Stomach (tissue), 8 donors: ENCODE measurements at regions not wholly inside any gene's neighbourhood (a gene's known extent, or its start where the extent isn't known, plus 50 kb on each side); places are given as distances from the start of the nearest gene placed in this dataset.

Experiments
- DNase-seq, 2 donors: peaks; one replicate each; pipeline versions ENCODE4 v3.0.0 to v3.0.0-alpha.2; 2013 to 2019
- H3K27ac ChIP-seq, 5 donors: fragments of 200-600 bp in 4 of 5; sonication (generic) in 4 of 5; one replicate each; pipeline ENCODE4 v1.5.1; 2013 to 2019; ENCODE audit warnings: mild to moderate bottlenecking in 1 of 5, moderate library complexity in 1 of 5
- H3K27me3 ChIP-seq, 3 donors: fragments of 200-600 bp; sonication (generic); one replicate each; pipeline ENCODE4 v1.5.1; 2017 to 2019; ENCODE audit warnings: mixed run types in 1 of 3
- H3K36me3 ChIP-seq, 4 donors: fragments of 200-600 bp; sonication (generic); 1 replicate in 3 of 4; 2 replicates in 1 of 4; pipeline ENCODE4 v1.5.1; 2016 to 2019
- H3K4me1 ChIP-seq, 4 donors: fragments of 200-600 bp; sonication (generic); one replicate each; pipeline ENCODE4 v1.5.1; 2016 to 2019
- H3K4me3 ChIP-seq, 4 donors: fragments of 200-600 bp; sonication (generic) in 3 of 4; one replicate each; pipeline ENCODE4 v1.5.1; 2016 to 2019; ENCODE audit warnings: mild to moderate bottlenecking in 1 of 4
- H3K9me3 ChIP-seq, 4 donors: fragments of 200-600 bp; sonication (generic); one replicate each; pipeline ENCODE4 v1.5.1; 2016 to 2019
- EP300 ChIP-seq: sonication (generic); formaldehyde crosslinking; IDR thresholded peaks from one replicate; pipeline ENCODE4 v1.6.1; 2017; ENCODE audit warnings: antibody characterized with exemption
- POLR2A ChIP-seq, 4 donors: fragments of 450-650 bp; IDR thresholded peaks; one replicate each; pipeline ENCODE4 v1.6.1; 2016; ENCODE audit warnings: antibody characterized with exemption in 4 of 4, control low read depth in 2 of 4, mild to moderate bottlenecking in 1 of 4, moderate library complexity in 1 of 4
- POLR2AphosphoS5 ChIP-seq, 3 donors: sonication (generic); formaldehyde crosslinking; IDR thresholded peaks; one replicate each; pipeline ENCODE4 v1.6.1; 2016; ENCODE audit warnings: antibody characterized with exemption in 3 of 3
- WGBS, 5 donors: extraction: QIAGEN DNeasy Blood & Tissue Kit in 3 of 5; methylation state at CpG; one replicate each; pipeline versions ENCODE4 v1.1.5 to v1.1.7; 2013 to 2018; 5-methylcytosine and 5-hydroxymethylcytosine counted together
- intact Hi-C: fragments of 100-400 bp; cut with DNase I; formaldehyde crosslinking; loops from one replicate; pipeline ENCODE4 v1.15.1; 2023; ENCODE audit warnings: low total_unique reads
- TF ChIP-seq, protein P1 (sequence below), 7 experiments: fragments of 450-650 bp in 4 of 7; fragments of 200-600 bp in 3 of 7; sonication (generic) in 3 of 7; IDR thresholded peaks; one replicate each; pipeline ENCODE4 v1.5.1; 2016 to 2019; ENCODE audit warnings: antibody characterized with exemption in 7 of 7, control low read depth in 2 of 7, mild to moderate bottlenecking in 1 of 7
- donor health status: healthy with polysubstance abuse.
- donor health status: Bipolar disorder and iron deficiency.
- donor health status: healthy.

DNA sequence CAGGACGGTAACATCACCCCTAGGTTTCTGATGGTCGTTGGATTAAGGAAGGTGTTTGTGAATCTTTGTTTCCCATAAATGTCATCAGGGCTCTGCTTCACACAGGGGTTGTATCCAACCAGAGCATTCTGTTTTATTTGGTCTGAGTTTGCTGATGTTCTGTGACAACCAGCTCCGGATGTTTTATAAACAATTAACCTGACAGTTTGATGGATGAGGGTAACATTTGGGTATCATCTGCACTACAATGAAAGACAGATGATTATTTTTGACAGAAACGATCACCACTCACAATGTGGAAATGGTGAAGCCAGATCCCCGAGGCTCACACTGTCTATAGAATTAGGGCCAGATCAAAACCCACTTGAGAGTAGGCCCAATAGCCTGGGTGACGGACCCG, 107.1 kb downstream of the CDC42EP3 start:
- H3K27ac ChIP-seq = no peak overlapping the region
- no peaks in the 10 kb centered on the region for H3K27me3 ChIP-seq
- intact Hi-C loops = no loop called here
- DNase-seq = no peak
- H3K36me3 ChIP-seq = no peaks in the 10 kb centered on the region
- peaks cover 0 to 24% (median 10%) of the 10 kb centered on the region in 4 donors for H3K4me1 ChIP-seq
- WGBS, 5 donors = 76 to 82% (median 76%) methylated on average over 7 of the region's 7 CpGs
- no peaks in the 10 kb centered on the region for H3K9me3 ChIP-seq
- TF ChIP-seq, protein P1, sequence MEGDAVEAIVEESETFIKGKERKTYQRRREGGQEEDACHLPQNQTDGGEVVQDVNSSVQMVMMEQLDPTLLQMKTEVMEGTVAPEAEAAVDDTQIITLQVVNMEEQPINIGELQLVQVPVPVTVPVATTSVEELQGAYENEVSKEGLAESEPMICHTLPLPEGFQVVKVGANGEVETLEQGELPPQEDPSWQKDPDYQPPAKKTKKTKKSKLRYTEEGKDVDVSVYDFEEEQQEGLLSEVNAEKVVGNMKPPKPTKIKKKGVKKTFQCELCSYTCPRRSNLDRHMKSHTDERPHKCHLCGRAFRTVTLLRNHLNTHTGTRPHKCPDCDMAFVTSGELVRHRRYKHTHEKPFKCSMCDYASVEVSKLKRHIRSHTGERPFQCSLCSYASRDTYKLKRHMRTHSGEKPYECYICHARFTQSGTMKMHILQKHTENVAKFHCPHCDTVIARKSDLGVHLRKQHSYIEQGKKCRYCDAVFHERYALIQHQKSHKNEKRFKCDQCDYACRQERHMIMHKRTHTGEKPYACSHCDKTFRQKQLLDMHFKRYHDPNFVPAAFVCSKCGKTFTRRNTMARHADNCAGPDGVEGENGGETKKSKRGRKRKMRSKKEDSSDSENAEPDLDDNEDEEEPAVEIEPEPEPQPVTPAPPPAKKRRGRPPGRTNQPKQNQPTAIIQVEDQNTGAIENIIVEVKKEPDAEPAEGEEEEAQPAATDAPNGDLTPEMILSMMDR (IDR thresholded peaks at IDR 0.05) = no peak
- no peak for TF ChIP-seq EP300
- no peak for TF ChIP-seq POLR2AphosphoS5 (IDR thresholded peaks at IDR 0.05)
- TF ChIP-seq POLR2A (IDR thresholded peaks at IDR 0.05) = no peak
- no peak overlapping the region for H3K4me3 ChIP-seq

DNA sequence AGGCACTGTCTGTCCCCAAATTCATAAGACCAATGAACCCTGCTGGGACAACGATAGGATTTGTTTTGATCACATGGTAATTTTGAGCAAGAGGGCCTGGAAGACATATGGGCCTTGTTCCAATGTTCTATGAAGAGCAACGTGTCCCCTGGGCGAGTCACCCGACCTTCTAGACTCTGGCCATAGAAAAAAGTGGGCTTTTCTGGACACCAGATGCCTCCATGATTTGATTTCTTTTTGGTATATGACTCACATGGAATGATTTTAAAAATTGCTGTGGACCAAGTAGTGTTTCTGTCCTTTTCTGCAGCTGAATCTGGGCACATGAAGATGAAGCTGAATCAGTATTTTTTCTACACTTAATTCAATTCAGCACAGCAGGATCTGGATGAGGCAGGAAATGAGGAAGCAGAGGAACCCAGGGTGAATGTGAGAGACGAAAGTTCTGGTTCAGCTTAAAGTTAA, 104.9 kb downstream of the CDC42EP3 start:
- Histone ChIP-seq H3K27me3 (no peaks in the 10 kb centered on the region), H3K4me3 (no peak overlapping the region), H3K36me3 (no peaks in the 10 kb centered on the region), H3K4me1 (peaks cover 0 to 31% (median 17%) of the 10 kb centered on the region in 4 donors), H3K27ac (no peak overlapping the region), H3K9me3 (no peaks in the 10 kb centered on the region)
- intact Hi-C loops = no loop called here
- WGBS, 5 donors = 72 to 90% (median 80%) methylated on average over 5 of the region's 5 CpGs
- no peak for DNase-seq
- TF ChIP-seq, protein P1 (IDR thresholded peaks at IDR 0.05) = no peak
- TF ChIP-seq EP300 (no peak), POLR2AphosphoS5 (IDR thresholded peaks at IDR 0.05) (no peak)

GRCh38 chr2:37568565-37568964, 102.9 kb downstream of the CDC42EP3 start:
- DNase-seq = no peak
- Histone ChIP-seq H3K4me1 (peaks cover 0 to 29% (median 15%) of the 10 kb centered on the region in 4 donors), H3K27me3 (no peaks in the 10 kb centered on the region), H3K4me3 (no peak overlapping the region), H3K36me3 (no peaks in the 10 kb centered on the region), H3K27ac (peak overlapping the region in 1 of 5 donors; percentile 1), H3K9me3 (no peaks in the 10 kb centered on the region)
- TF ChIP-seq EP300 = no peak
- TF ChIP-seq, protein P1 (IDR thresholded peaks at IDR 0.05) = no peak
- no peak for TF ChIP-seq POLR2AphosphoS5 (IDR thresholded peaks at IDR 0.05)
- no peak for TF ChIP-seq POLR2A (IDR thresholded peaks at IDR 0.05)
- WGBS, 5 donors = 78 to 92% (median 86%) methylated on average over 2 of the region's 2 CpGs
- intact Hi-C loops = no loop called here

- Histone ChIP-seq H3K4me1 (peaks cover 0 to 36% (median 18%) of the 10 kb centered on the region in 4 donors), H3K9me3 (no peaks in the 10 kb centered on the region), H3K4me3 (no peak overlapping the region), H3K36me3 (no peaks in the 10 kb centered on the region), H3K27ac (peak overlapping the region in 2 of 5 donors; percentile 1 to 30), H3K27me3 (no peaks in the 10 kb centered on the region)
- TF ChIP-seq POLR2AphosphoS5 (IDR thresholded peaks at IDR 0.05) (no peak), POLR2A (IDR thresholded peaks at IDR 0.05) (no peak), EP300 (no peak)
- TF ChIP-seq, protein P1 (IDR thresholded peaks at IDR 0.05) = no peak
- intact Hi-C loops = no loop called here
- no peak for DNase-seq
- WGBS, 5 donors = 69 to 87% (median 71%) methylated on average over 2 of the region's 2 CpGs
Measured at GRCh38 chr2:37569131-37569823, 102.2 kb downstream of the CDC42EP3 start.
